WTC11 (cell line): ENCODE measurements at regions not wholly inside any gene's neighbourhood (a gene's known extent, or its start where the extent isn't known, plus 50 kb on each side); places are given as distances from the start of the nearest gene placed in this dataset.

Experiments
- ATAC-seq: fragments of 200-7000 bp; cut with Tn5 transposase; 2 replicates; pipeline ENCODE4 v1.10.0; 2021; ENCODE audit warnings: mild to moderate bottlenecking, moderate library complexity
- CTCF ChIA-PET: fragments of 300-600 bp; sonication (Branson Sonifier 250); formaldehyde crosslinking; loops from one replicate; lab custom pipeline; 2021; ENCODE audit warnings: antibody characterized with exemption; lab: Charles Lee
- POLR2A ChIA-PET: fragments of 350-600 bp; sonication (Branson Sonifier 250); formaldehyde crosslinking; loops from one replicate; lab custom pipeline; 2021; ENCODE audit warnings: antibody characterized with exemption; lab: Charles Lee
- DNase-seq: peaks from one replicate; pipeline ENCODE4 v3.0.0; 2021; ENCODE audit warnings: low spot score
- H3K27ac Mint-ChIP-seq: 2 replicates; pipeline ENCODE4 v1.8.0; 2021; ENCODE audit warnings: mixed read lengths
- H3K27me3 Mint-ChIP-seq: 2 replicates; pipeline ENCODE4 v1.8.0; 2021; ENCODE audit warnings: low read depth, mild to moderate bottlenecking, moderate library complexity, mixed read lengths
- H3K36me3 Mint-ChIP-seq: 2 replicates; pipeline ENCODE4 v1.8.0; 2021; ENCODE audit warnings: mixed read lengths
- H3K4me1 Mint-ChIP-seq: 2 replicates; pipeline ENCODE4 v1.8.0; 2022; ENCODE audit warnings: mixed read lengths
- H3K4me3 Mint-ChIP-seq: 2 replicates; pipeline ENCODE4 v1.8.0; 2021; ENCODE audit warnings: mild to moderate bottlenecking, moderate library complexity, mixed read lengths
- H3K9me3 Mint-ChIP-seq: 2 replicates; pipeline ENCODE4 v1.8.0; 2021; ENCODE audit warnings: mixed read lengths
- ATF3 ChIP-seq: sonication (generic); formaldehyde crosslinking; conservative IDR thresholded peaks from 2 replicates; pipeline ENCODE4 v1.8.1; 2022; ENCODE audit warnings: mild to moderate bottlenecking, missing genetic modification reagents
- CREM ChIP-seq: sonication (generic); formaldehyde crosslinking; IDR thresholded peaks from 2 replicates; pipeline ENCODE4 v1.8.1; 2022; ENCODE audit warnings: mild to moderate bottlenecking, missing genetic modification reagents, moderate library complexity
- EMX1 ChIP-seq: fragments of 250-450 bp; sonication (Bioruptor Pico); IDR thresholded peaks from 2 replicates; pipeline ENCODE4 v1.8.0; 2021; ENCODE audit warnings: mild to moderate bottlenecking
- FOXP4 ChIP-seq: sonication (generic); formaldehyde crosslinking; IDR thresholded peaks from 2 replicates; pipeline ENCODE4 v1.8.0; 2022; ENCODE audit warnings: mild to moderate bottlenecking, missing genetic modification reagents
- GTF2I ChIP-seq: fragments of 250-450 bp; sonication (Bioruptor Pico); conservative IDR thresholded peaks from 2 replicates; pipeline ENCODE4 v1.4.0; 2021; ENCODE audit warnings: mild to moderate bottlenecking
- IRF1 ChIP-seq: sonication (generic); formaldehyde crosslinking; IDR thresholded peaks from 2 replicates; pipeline ENCODE4 v1.8.0; 2023; ENCODE audit warnings: missing genetic modification reagents
- IRF2 ChIP-seq: sonication (generic); formaldehyde crosslinking; IDR thresholded peaks from 2 replicates; pipeline ENCODE4 v1.8.0; 2022; ENCODE audit warnings: low read depth, missing genetic modification reagents, borderline replicate concordance
- JUN ChIP-seq: sonication (generic); formaldehyde crosslinking; IDR thresholded peaks from 2 replicates; pipeline ENCODE4 v1.8.0; 2023; ENCODE audit warnings: mild to moderate bottlenecking, missing genetic modification reagents
- MXD4 ChIP-seq: fragments of 250-450 bp; sonication (Bioruptor Pico); IDR thresholded peaks from 2 replicates; pipeline ENCODE4 v1.8.0; 2021; ENCODE audit warnings: mild to moderate bottlenecking, moderate library complexity, borderline replicate concordance
- OVOL2 ChIP-seq: fragments of 250-450 bp; sonication (Bioruptor Pico); IDR thresholded peaks from 2 replicates; pipeline ENCODE4 v1.9.0; 2021; ENCODE audit warnings: mild to moderate bottlenecking, borderline replicate concordance
- PRRX2 ChIP-seq: fragments of 250-450 bp; sonication (Bioruptor Pico); IDR thresholded peaks from 2 replicates; pipeline ENCODE4 v1.8.0; 2021; ENCODE audit warnings: mild to moderate bottlenecking
- SMAD3 ChIP-seq: sonication (generic); formaldehyde crosslinking; IDR thresholded peaks from 2 replicates; pipeline ENCODE4 v1.8.0; 2022; ENCODE audit warnings: missing genetic modification reagents, mild to moderate bottlenecking, borderline replicate concordance
- TEAD1 ChIP-seq: sonication (generic); formaldehyde crosslinking; IDR thresholded peaks from 2 replicates; pipeline ENCODE4 v1.8.0; 2022; ENCODE audit warnings: mild to moderate bottlenecking, missing genetic modification reagents
- ZNF121 ChIP-seq: sonication (generic); formaldehyde crosslinking; IDR thresholded peaks from 2 replicates; pipeline ENCODE4 v1.8.0; 2023; ENCODE audit warnings: missing genetic modification reagents
- ZNF317 ChIP-seq: sonication (generic); formaldehyde crosslinking; IDR thresholded peaks from 2 replicates; pipeline ENCODE4 v1.8.1; 2023; ENCODE audit warnings: low read depth, mild to moderate bottlenecking, moderate library complexity, missing genetic modification reagents, borderline replicate concordance
- ZNF512 ChIP-seq: sonication (generic); formaldehyde crosslinking; IDR thresholded peaks from 2 replicates; pipeline ENCODE4 v1.8.1; 2022; ENCODE audit warnings: missing genetic modification reagents, borderline replicate concordance
- TF ChIP-seq, protein P1 (sequence below): sonication (generic); formaldehyde crosslinking; IDR thresholded peaks from 2 replicates; pipeline ENCODE4 v1.8.0; 2022; ENCODE audit warnings: mild to moderate bottlenecking, missing genetic modification reagents
- TF ChIP-seq, protein P2 (sequence below): fragments of 250-450 bp; sonication (Bioruptor Pico); IDR thresholded peaks from 2 replicates; pipeline ENCODE4 v2.1.2; 2022; ENCODE audit warnings: mild to moderate bottlenecking, moderate library complexity

GRCh38 chr9:7996558-7996957 lies 197.0 kb upstream of the DMAC1 start:
- ChIA-PET CTCF (no interaction called here), POLR2A (no interaction called here)
- H3K27ac Mint-ChIP-seq = no peak overlapping the region
- DNase-seq (no peak), ATAC-seq (no peak)
- no peaks in the 10 kb centered on the region for H3K27me3 Mint-ChIP-seq
- H3K4me1 Mint-ChIP-seq = no peaks in the 10 kb centered on the region
- H3K4me3 Mint-ChIP-seq = no peak overlapping the region
- no peaks in the 10 kb centered on the region for H3K9me3 Mint-ChIP-seq
- TF ChIP-seq ZNF512 (CRISPR knock-in tag) (no peak), SMAD3 (CRISPR knock-in tag) (no peak)
- H3K36me3 Mint-ChIP-seq = no peaks in the 10 kb centered on the region

DNA sequence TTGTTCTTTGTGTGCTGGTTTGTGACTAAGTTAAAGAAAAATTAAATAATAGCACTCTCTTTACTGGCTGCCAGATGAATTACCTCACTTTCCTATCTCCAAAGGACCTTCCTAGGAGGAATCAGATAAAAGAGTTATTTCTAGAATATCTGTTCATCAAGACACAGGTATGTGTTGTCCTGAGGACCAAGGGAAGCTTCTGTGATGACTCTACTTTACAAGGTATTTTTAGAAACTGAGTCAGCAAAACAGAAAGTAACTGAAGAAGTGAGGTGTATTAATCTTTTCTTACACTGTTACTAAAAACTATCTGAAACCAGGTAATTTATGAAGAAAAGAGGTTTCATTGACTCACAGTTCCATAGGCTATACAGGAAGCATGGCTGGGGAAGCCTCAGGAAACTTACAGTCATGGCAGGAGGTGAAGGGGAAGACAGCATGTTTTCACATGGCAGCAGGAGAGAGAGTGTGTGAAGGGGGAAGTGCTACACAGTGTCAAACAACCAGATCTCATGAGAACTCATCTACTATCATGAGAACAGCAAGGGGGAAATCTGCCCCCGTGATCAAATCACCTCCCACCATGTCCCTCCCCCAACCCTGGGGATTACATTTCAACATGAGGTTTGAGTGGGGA lies 189.2 kb upstream of the DMAC1 start:
- DNase-seq = no peak
- Mint-ChIP-seq H3K9me3 (no peaks in the 10 kb centered on the region), H3K4me1 (peaks cover 4% of the 10 kb centered on the region), H3K4me3 (no peak overlapping the region), H3K27me3 (no peaks in the 10 kb centered on the region), H3K36me3 (no peaks in the 10 kb centered on the region), H3K27ac (no peak overlapping the region)
- no peak for TF ChIP-seq FOXP4
- no peak for TF ChIP-seq GTF2I (CRISPR knock-in tag)
- no peak for TF ChIP-seq OVOL2
- TF ChIP-seq IRF2 (CRISPR knock-in tag) = no peak
- TF ChIP-seq ZNF121 = no peak
- no peak for TF ChIP-seq CREM
- TF ChIP-seq MXD4 (CRISPR knock-in tag) = no peak
- TF ChIP-seq ATF3 (CRISPR knock-in tag) = no peak
- no peak for TF ChIP-seq TEAD1
- no peak for TF ChIP-seq PRRX2 (CRISPR knock-in tag)
- no peak for TF ChIP-seq JUN (CRISPR knock-in tag)
- TF ChIP-seq ZNF317 (CRISPR knock-in tag) = no peak
- TF ChIP-seq, protein P1, sequence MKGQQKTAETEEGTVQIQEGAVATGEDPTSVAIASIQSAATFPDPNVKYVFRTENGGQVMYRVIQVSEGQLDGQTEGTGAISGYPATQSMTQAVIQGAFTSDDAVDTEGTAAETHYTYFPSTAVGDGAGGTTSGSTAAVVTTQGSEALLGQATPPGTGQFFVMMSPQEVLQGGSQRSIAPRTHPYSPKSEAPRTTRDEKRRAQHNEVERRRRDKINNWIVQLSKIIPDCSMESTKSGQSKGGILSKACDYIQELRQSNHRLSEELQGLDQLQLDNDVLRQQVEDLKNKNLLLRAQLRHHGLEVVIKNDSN (CRISPR knock-in tag) = no peak
- no peak for TF ChIP-seq EMX1 (CRISPR knock-in tag)
- TF ChIP-seq, protein P2, sequence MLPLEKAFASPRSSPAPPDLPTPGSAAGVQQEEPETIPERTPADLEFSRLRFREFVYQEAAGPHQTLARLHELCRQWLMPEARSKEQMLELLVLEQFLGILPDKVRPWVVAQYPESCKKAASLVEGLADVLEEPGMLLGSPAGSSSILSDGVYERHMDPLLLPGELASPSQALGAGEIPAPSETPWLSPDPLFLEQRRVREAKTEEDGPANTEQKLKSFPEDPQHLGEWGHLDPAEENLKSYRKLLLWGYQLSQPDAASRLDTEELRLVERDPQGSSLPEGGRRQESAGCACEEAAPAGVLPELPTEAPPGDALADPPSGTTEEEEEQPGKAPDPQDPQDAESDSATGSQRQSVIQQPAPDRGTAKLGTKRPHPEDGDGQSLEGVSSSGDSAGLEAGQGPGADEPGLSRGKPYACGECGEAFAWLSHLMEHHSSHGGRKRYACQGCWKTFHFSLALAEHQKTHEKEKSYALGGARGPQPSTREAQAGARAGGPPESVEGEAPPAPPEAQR = no peak
- no peak for TF ChIP-seq IRF1 (CRISPR knock-in tag)
- POLR2A ChIA-PET = no interaction called here
- no peak for ATAC-seq
- CTCF ChIA-PET = no interaction called here
